ENCODE measurements at regions not wholly inside any gene's neighbourhood (a gene's known extent, or its start where the extent isn't known, plus 50 kb on each side); places are given as distances from the start of the nearest gene placed in this dataset.
A peak's percentile ranks its signal among the peaks of the same experiment; 100 is the strongest.

DNA sequence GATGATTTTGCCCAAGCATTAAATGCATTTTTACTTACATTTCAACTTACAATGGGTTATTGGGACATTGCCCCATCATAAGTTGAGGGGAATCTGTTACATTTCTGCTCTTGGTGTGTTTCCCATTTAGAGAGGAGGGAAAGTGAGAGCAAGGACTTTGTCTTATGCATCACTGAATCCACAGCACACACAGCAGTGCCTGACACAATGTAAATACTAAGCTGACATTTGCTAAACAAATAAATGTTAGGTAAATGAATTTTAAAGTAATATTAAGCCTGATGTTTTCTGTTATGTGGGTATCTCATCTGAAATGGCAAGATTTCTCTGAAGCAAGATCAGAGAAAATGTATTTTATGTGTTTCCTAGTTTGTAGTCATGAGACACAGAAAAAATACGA lies 143.6 kb upstream of the STXBP5 start (continued):
- no peak for TF ChIP-seq ZNF468 (CRISPR knock-in tag; IDR thresholded peaks at IDR 0.05)
- no peak for TF ChIP-seq ZNF562 (CRISPR knock-in tag; IDR thresholded peaks at IDR 0.05; ENCODE audit: borderline replicate concordance)
- peak; percentile 65; the same call in 1 of the 2 replicates for TF ChIP-seq MIXL1 (CRISPR knock-in tag; IDR thresholded peaks at IDR 0.05)
- TF ChIP-seq SP5 (CRISPR knock-in tag; IDR thresholded peaks at IDR 0.05; ENCODE audit: borderline replicate concordance, low read depth): peak; percentile 61
- peak; percentile 72 for TF ChIP-seq SAP130 (CRISPR knock-in tag; IDR thresholded peaks at IDR 0.05; ENCODE audit: low read depth)
- TF ChIP-seq CREM (IDR thresholded peaks at IDR 0.05): peak; percentile 58
- no peak for TF ChIP-seq CREM (CRISPR knock-in tag; IDR thresholded peaks at IDR 0.05)
- TF ChIP-seq RARA (CRISPR knock-in tag; IDR thresholded peaks at IDR 0.05): peak; percentile 76; the same call in 1 of the 2 replicates
- 0 out of 2 replicates have a peak, but pooled peaks have one; percentile 34 for TF ChIP-seq NCOR1 (IDR thresholded peaks at IDR 0.05; ENCODE audit: borderline replicate concordance, low read length)
- peak; percentile 73; the same call in 1 of the 2 replicates for TF ChIP-seq RXRB (CRISPR knock-in tag; IDR thresholded peaks at IDR 0.05; ENCODE audit: borderline replicate concordance)
- TF ChIP-seq, protein P1, sequence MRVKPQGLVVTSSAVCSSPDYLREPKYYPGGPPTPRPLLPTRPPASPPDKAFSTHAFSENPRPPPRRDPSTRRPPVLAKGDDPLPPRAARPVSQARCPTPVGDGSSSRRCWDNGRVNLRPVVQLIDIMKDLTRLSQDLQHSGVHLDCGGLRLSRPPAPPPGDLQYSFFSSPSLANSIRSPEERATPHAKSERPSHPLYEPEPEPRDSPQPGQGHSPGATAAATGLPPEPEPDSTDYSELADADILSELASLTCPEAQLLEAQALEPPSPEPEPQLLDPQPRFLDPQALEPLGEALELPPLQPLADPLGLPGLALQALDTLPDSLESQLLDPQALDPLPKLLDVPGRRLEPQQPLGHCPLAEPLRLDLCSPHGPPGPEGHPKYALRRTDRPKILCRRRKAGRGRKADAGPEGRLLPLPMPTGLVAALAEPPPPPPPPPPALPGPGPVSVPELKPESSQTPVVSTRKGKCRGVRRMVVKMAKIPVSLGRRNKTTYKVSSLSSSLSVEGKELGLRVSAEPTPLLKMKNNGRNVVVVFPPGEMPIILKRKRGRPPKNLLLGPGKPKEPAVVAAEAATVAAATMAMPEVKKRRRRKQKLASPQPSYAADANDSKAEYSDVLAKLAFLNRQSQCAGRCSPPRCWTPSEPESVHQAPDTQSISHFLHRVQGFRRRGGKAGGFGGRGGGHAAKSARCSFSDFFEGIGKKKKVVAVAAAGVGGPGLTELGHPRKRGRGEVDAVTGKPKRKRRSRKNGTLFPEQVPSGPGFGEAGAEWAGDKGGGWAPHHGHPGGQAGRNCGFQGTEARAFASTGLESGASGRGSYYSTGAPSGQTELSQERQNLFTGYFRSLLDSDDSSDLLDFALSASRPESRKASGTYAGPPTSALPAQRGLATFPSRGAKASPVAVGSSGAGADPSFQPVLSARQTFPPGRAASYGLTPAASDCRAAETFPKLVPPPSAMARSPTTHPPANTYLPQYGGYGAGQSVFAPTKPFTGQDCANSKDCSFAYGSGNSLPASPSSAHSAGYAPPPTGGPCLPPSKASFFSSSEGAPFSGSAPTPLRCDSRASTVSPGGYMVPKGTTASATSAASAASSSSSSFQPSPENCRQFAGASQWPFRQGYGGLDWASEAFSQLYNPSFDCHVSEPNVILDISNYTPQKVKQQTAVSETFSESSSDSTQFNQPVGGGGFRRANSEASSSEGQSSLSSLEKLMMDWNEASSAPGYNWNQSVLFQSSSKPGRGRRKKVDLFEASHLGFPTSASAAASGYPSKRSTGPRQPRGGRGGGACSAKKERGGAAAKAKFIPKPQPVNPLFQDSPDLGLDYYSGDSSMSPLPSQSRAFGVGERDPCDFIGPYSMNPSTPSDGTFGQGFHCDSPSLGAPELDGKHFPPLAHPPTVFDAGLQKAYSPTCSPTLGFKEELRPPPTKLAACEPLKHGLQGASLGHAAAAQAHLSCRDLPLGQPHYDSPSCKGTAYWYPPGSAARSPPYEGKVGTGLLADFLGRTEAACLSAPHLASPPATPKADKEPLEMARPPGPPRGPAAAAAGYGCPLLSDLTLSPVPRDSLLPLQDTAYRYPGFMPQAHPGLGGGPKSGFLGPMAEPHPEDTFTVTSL (CRISPR knock-in tag; IDR thresholded peaks at IDR 0.05; ENCODE audit: borderline replicate concordance): peak; percentile 96
- TF ChIP-seq TARDBP (CRISPR knock-in tag; IDR thresholded peaks at IDR 0.05): peak; percentile 22; the same call in 1 of the 2 replicates
- TF ChIP-seq SMARCC2 (IDR thresholded peaks at IDR 0.05): peak; percentile 93
- TF ChIP-seq THAP11 (CRISPR knock-in tag; IDR thresholded peaks at IDR 0.05): 0 out of 2 replicates have a peak, but pooled peaks have one; percentile 22
- no peak for TF ChIP-seq FOXP1 (IDR thresholded peaks at IDR 0.05)
- peak; percentile 73 for TF ChIP-seq FOXP1 (CRISPR knock-in tag; IDR thresholded peaks at IDR 0.05)
- TF ChIP-seq ZNF441 (CRISPR knock-in tag; IDR thresholded peaks at IDR 0.05; ENCODE audit: borderline replicate concordance): 0 out of 2 replicates have a peak, but pooled peaks have one; percentile 34
- no peak for TF ChIP-seq PRPF4 (IDR thresholded peaks at IDR 0.05; ENCODE audit: low read depth, low read length, poor library complexity, severe bottlenecking)
- TF ChIP-seq SOX5 (CRISPR knock-in tag; IDR thresholded peaks at IDR 0.05; ENCODE audit: borderline replicate concordance): peak; percentile 77
- peak; percentile 92 for TF ChIP-seq ARID5B (CRISPR knock-in tag; IDR thresholded peaks at IDR 0.05)
- TF ChIP-seq ZFP62 (CRISPR knock-in tag; IDR thresholded peaks at IDR 0.05): no peak
- peak; percentile 37; the same call in 1 of the 2 replicates for TF ChIP-seq FOXJ3 (CRISPR knock-in tag; IDR thresholded peaks at IDR 0.05; ENCODE audit: borderline replicate concordance)
